BE2C (cell line): ENCODE measurements at regions not wholly inside any gene's neighbourhood (a gene's known extent, or its start where the extent isn't known, plus 50 kb on each side); places are given as distances from the start of the nearest gene placed in this dataset.
A peak's percentile ranks its signal among the peaks of the same experiment; 100 is the strongest.

Experiments
- DNase-seq: peaks from one replicate; pipeline ENCODE4 v3.0.0-alpha.2; 2020
- H3K27me3 ChIP-seq: fragments of 250-450 bp; sonication (Bioruptor Pico); 2 replicates; pipeline ENCODE4 v1.5.1; 2020; ENCODE audit warnings: mild to moderate bottlenecking
- H3K36me3 ChIP-seq: fragments of 250-450 bp; sonication (Bioruptor Pico); 2 replicates; pipeline ENCODE4 v1.5.1; 2020; ENCODE audit warnings: mild to moderate bottlenecking
- H3K4me1 ChIP-seq: fragments of 250-450 bp; sonication (Bioruptor Pico); 2 replicates; pipeline ENCODE4 v1.5.1; 2020
- H3K4me3 ChIP-seq: 2 replicates; pipeline ENCODE4 v1.5.1; 2011; ENCODE audit warnings: low read depth, low read length
- H3K9me3 ChIP-seq: fragments of 250-450 bp; sonication (Bioruptor Pico); 2 replicates; pipeline ENCODE4 v1.5.1; 2020
- TF ChIP-seq, protein P1 (sequence below): IDR thresholded peaks from 2 replicates; pipeline ENCODE4 v1.5.1; 2012; ENCODE audit warnings: mild to moderate bottlenecking, low read depth, low read length

DNA sequence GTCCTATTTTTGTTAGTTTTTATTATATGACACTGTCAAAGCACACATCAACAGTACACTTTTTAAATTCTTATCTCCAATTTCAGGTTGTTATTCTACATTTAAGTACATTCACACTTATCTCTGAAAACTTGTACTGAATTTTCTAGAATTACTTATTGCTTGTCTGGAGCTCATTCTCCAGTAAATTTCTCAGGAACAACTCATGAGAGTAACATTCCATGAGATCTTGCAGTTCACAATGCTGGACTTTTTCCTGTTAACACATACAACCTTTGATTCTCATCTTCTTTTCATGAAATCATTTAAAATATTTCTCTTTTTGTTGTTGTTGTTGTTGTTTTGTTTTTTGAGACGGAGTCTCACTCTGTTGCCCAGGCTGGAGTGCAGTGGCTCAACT lies 320.9 kb upstream of the CAMK1G start:
- TF ChIP-seq, protein P1, sequence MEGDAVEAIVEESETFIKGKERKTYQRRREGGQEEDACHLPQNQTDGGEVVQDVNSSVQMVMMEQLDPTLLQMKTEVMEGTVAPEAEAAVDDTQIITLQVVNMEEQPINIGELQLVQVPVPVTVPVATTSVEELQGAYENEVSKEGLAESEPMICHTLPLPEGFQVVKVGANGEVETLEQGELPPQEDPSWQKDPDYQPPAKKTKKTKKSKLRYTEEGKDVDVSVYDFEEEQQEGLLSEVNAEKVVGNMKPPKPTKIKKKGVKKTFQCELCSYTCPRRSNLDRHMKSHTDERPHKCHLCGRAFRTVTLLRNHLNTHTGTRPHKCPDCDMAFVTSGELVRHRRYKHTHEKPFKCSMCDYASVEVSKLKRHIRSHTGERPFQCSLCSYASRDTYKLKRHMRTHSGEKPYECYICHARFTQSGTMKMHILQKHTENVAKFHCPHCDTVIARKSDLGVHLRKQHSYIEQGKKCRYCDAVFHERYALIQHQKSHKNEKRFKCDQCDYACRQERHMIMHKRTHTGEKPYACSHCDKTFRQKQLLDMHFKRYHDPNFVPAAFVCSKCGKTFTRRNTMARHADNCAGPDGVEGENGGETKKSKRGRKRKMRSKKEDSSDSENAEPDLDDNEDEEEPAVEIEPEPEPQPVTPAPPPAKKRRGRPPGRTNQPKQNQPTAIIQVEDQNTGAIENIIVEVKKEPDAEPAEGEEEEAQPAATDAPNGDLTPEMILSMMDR: no peak
- H3K27me3 ChIP-seq: no peaks in the 10 kb centered on the region
- no peak overlapping the region for H3K4me3 ChIP-seq
- peaks cover 6% of the 10 kb centered on the region; the same call in 1 of the 2 replicates for H3K4me1 ChIP-seq
- no peaks in the 10 kb centered on the region; the same call in 1 of the 2 replicates for H3K9me3 ChIP-seq
- no peak for DNase-seq
- no peaks in the 10 kb centered on the region for H3K36me3 ChIP-seq

DNA sequence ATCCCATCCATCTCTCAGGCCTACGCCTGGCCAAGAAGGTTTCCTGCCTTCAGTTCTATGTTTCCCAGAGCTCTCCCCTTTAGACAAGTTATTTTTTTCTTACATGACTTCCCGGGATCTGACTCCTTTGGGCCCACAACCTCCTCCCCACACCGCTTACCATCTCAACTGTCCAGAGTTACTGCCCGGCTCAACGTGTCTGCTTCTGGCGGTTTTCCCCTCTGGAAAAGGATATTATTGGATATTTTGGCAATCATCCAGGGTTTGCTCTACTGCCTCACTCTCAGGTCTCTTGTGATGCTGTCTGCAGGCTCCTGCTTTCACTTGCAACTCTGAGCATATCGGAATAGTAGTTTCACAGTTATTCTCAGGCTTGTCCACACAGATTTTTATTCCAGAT lies 318.2 kb upstream of the CAMK1G start:
- Histone ChIP-seq H3K27me3 (no peaks in the 10 kb centered on the region), H3K36me3 (no peaks in the 10 kb centered on the region), H3K4me1 (peaks cover 6% of the 10 kb centered on the region; the same call in 1 of the 2 replicates), H3K9me3 (no peaks in the 10 kb centered on the region), H3K4me3 (no peak overlapping the region)
- peak; percentile 42 for DNase-seq
- TF ChIP-seq, protein P1: no peak

DNA sequence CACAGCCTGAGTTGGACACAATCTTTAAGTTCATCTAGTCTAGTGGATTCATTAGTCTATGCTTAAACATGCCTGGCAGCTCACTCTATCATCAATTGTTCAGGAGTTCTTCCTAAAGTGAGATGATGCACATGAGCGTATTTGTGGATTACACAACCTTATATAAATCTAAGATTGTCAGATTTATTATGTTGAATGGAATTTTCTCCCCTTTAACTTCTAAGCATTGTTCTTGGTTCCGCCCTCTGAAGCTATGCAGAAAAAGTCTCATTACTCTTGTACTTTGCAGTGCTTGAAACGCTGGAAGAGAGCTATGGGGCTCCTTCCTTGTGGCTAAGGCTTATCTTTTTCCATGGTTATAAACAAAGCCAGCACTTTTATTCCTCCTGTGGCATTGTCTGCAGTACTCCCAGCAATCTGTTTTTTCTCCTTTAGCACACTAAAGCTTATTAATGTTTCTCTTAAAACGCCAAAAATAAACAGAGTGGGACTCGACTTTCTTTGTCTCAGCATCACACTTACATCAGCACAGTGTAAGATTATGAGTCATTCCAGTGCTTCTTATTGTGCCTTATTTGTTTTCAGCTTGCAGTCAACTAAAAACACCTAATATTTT lies 316.8 kb upstream of the CAMK1G start:
- TF ChIP-seq, protein P1: no peak
- no peaks in the 10 kb centered on the region for H3K9me3 ChIP-seq
- no peaks in the 10 kb centered on the region for H3K27me3 ChIP-seq
- no peak for DNase-seq
- no peak overlapping the region for H3K4me3 ChIP-seq
- H3K4me1 ChIP-seq: peaks cover 6% of the 10 kb centered on the region; the same call in 1 of the 2 replicates
- no peaks in the 10 kb centered on the region for H3K36me3 ChIP-seq

DNA sequence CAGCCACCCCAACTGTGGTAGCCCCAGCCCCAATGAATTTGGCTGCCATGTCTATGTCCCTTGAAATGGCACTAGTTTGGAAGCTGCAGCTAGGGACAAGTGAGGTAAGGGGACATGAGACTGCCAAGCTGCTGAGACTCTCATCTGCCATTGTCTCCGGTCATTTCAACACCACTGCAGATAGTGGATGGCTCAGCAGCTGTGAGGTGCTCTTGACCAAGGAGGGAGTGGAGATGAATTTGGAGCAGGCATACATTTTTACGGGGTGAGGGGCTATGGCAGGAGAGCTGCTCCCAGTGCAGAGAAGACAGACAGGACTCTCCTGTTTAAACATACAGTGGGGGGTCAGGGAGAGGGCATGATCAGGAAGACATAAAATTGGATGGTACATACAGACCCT lies 315.5 kb upstream of the CAMK1G start:
- Histone ChIP-seq H3K4me3 (no peak overlapping the region), H3K4me1 (peaks cover 6% of the 10 kb centered on the region; the same call in 1 of the 2 replicates), H3K36me3 (no peaks in the 10 kb centered on the region), H3K27me3 (no peaks in the 10 kb centered on the region), H3K9me3 (no peaks in the 10 kb centered on the region)
- TF ChIP-seq, protein P1: no peak
- no peak for DNase-seq

DNA sequence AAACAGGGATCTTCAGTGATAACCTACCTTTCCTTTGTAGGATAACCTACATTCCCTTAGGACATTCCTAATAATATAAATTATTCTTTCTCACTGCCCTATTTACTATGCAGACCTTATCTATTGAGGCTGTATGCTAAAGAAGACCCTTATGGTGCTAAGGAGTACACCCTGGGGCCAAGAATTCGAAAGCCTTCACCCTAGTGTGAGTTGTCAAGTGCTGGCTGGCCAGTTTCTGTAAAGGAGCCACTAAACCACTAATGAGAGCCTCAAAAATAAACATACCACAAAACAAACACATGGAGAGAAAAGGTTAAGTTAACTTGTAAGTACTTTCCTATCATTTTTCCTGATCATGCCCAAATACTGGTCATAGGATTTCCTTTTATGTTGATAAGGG lies 315.0 kb upstream of the CAMK1G start:
- DNase-seq: no peak
- H3K4me3 ChIP-seq: no peak overlapping the region
- H3K9me3 ChIP-seq: no peaks in the 10 kb centered on the region
- no peaks in the 10 kb centered on the region for H3K36me3 ChIP-seq
- H3K4me1 ChIP-seq: peaks cover 6% of the 10 kb centered on the region; the same call in 1 of the 2 replicates
- TF ChIP-seq, protein P1: no peak
- H3K27me3 ChIP-seq: no peaks in the 10 kb centered on the region

DNA sequence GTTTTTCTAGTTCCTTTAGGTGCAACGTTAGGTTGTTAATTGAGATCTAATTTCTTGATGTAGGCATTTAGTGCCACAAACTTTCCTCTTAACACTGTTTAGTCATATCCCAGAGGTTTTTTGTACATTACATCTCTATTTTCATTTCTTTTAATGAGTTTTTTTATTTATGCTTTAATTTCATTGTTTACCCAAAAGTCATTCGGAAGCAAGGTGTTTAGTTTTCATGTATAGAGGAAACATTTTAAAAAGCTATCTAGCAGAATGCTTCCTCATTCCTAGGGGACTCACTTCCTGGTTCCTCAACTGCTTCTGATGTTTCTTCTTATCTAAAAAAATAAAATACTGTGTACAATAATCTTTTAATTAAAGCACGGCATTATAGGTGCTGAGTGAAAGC lies 307.2 kb upstream of the CAMK1G start:
- no peak for DNase-seq
- no peaks in the 10 kb centered on the region for H3K36me3 ChIP-seq
- no peak overlapping the region for H3K4me3 ChIP-seq
- no peaks in the 10 kb centered on the region for H3K4me1 ChIP-seq
- no peaks in the 10 kb centered on the region for H3K9me3 ChIP-seq
- H3K27me3 ChIP-seq: no peaks in the 10 kb centered on the region
- TF ChIP-seq, protein P1: no peak
